Peyer's patch (tissue), 4 donors: ENCODE measurements at regions not wholly inside any gene's neighbourhood (a gene's known extent, or its start where the extent isn't known, plus 50 kb on each side); places are given as distances from the start of the nearest gene placed in this dataset.

Experiments
- POLR2A ChIP-seq, 2 donors: fragments of 450-650 bp; IDR thresholded peaks; one replicate each; pipeline ENCODE4 v1.5.1; 2017; ENCODE audit warnings: antibody characterized with exemption in 2 of 2, mild to moderate bottlenecking in 2 of 2, moderate library complexity in 2 of 2
- TF ChIP-seq, protein P1 (sequence below), 6 experiments: fragments of 450-650 bp in 4 of 6; fragments of 200-600 bp in 2 of 6; sonication (generic) in 1 of 6; IDR thresholded peaks; one replicate each; pipeline ENCODE4 v1.5.1; 2017 to 2019; ENCODE audit warnings: antibody characterized with exemption in 6 of 6, mild to moderate bottlenecking in 3 of 6, moderate library complexity in 1 of 6

DNA sequence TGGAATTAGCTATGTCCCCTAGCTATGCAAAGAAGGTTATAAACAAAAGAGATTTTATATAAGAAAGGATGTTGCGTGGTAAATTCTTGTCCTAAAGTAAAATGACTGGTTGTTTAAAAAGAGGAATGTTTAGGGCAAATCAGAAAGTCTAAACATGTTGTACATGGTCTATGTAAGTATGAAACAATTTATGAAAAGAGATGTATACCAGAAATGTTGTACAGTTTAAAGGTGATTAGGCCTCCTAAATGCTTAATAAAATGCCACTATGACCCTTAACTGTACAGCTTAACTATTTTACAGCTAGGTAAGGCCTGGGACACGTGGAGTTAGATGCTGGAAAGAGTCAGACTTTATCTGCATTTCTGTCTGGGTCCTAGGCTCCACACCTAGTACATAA is 775.9 kb upstream of the KLHL1 start:
- TF ChIP-seq, protein P1, sequence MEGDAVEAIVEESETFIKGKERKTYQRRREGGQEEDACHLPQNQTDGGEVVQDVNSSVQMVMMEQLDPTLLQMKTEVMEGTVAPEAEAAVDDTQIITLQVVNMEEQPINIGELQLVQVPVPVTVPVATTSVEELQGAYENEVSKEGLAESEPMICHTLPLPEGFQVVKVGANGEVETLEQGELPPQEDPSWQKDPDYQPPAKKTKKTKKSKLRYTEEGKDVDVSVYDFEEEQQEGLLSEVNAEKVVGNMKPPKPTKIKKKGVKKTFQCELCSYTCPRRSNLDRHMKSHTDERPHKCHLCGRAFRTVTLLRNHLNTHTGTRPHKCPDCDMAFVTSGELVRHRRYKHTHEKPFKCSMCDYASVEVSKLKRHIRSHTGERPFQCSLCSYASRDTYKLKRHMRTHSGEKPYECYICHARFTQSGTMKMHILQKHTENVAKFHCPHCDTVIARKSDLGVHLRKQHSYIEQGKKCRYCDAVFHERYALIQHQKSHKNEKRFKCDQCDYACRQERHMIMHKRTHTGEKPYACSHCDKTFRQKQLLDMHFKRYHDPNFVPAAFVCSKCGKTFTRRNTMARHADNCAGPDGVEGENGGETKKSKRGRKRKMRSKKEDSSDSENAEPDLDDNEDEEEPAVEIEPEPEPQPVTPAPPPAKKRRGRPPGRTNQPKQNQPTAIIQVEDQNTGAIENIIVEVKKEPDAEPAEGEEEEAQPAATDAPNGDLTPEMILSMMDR (IDR thresholded peaks at IDR 0.05) = no peak
- TF ChIP-seq POLR2A (IDR thresholded peaks at IDR 0.05) = no peak
